ENCODE measurements at regions not wholly inside any gene's neighbourhood (a gene's known extent, or its start where the extent isn't known, plus 50 kb on each side); places are given as distances from the start of the nearest gene placed in this dataset.
"Not testable (repeated sequence)": the region's sequence is repeated elsewhere in the genome, so short reads cannot be mapped to it uniquely, and the experiment has no call there.

DNA sequence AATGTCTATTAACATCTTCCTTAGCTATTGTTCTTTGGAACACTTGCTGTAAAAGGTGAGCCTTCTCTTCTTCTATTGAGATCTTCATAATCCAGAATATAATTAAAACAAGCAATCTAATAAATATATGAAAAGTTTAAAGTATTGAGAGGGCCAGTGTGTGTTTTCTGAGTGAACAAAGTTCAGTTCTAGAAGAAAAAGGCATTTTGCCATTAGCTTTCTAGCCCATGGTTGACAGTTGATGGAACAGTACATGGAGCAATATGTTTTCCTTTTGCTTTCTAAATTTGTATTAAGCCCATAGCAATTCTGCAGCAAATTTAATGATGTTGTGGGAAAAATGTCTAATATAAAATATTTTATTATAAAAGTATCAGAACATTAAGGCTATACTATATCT is 853.0 kb downstream of the TRHDE start:
- Mint-ChIP-seq H3K27ac (no peak overlapping the region), H3K27me3 (ENCODE audit: low read depth) (no peaks in the 10 kb centered on the region), H3K4me3 (no peak overlapping the region), H3K4me1 (peaks cover 2% of the 10 kb centered on the region), H3K36me3 (no peaks in the 10 kb centered on the region), H3K9me3 (no peaks in the 10 kb centered on the region)
- no peak for DNase-seq (ENCODE audit: low spot score in 2 of 2, unreplicated experiment in 2 of 2)
- TF ChIP-seq CTCF (IDR thresholded peaks at IDR 0.05; ENCODE audit: unreplicated experiment): no peak

DNA sequence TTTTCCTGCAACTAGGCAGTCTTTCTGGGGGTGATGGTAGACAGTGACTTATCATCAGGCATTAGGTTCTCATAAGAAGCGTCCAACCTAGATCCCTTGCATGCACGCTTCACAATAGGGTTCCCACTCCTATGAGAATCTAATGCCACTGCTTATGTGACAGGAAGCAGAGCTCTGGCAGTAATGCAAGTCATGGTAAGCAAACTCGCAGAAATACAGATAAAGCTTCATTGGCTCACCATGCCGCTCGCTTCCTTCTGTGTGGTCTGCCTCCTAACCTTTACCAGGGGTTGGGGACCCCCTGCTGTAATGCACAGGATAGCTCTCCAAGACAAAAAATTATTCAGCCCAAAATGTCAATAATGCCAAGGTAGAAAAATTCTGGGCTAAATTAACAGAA is 864.2 kb downstream of the TRHDE start:
- peaks cover 2% of the 10 kb centered on the region for H3K4me1 Mint-ChIP-seq
- no peak for DNase-seq (ENCODE audit: low spot score in 2 of 2, unreplicated experiment in 2 of 2)

GRCh38 chr12:73139642-73140041 is 867.5 kb downstream of the TRHDE start:
- not testable (repeated sequence) for H3K27me3 Mint-ChIP-seq (ENCODE audit: low read depth); H3K4me1 Mint-ChIP-seq; H3K4me3 Mint-ChIP-seq; H3K27ac Mint-ChIP-seq; DNase-seq (ENCODE audit: low spot score in 2 of 2, unreplicated experiment in 2 of 2); H3K9me3 Mint-ChIP-seq; H3K36me3 Mint-ChIP-seq

More for the DNA sequence above, 864.2 kb downstream of the TRHDE start:
- Mint-ChIP-seq H3K27me3 (ENCODE audit: low read depth) (peaks cover 9% of the 10 kb centered on the region), H3K36me3 (no peaks in the 10 kb centered on the region), H3K9me3 (no peaks in the 10 kb centered on the region), H3K4me3 (no peak overlapping the region), H3K27ac (no peak overlapping the region)
- no peak for TF ChIP-seq CTCF (IDR thresholded peaks at IDR 0.05; ENCODE audit: unreplicated experiment)

DNA sequence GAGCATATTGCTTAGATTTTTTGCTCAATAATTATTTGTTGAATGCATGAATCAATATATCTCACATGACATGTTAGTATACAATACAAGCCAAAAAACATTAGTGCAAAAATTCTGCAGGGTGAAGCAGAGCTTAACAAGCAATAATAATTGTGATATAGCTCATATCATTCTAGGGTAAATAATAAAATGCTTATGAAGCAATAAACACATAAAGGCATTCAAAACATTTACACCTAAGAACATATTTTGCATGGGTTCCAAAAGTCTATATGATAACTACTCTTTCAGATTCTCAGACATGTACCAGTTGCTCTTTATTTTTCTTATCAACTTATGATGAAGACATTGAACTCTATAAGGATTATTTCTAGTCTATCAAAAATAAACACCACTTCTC is 886.2 kb downstream of the TRHDE start:
- Mint-ChIP-seq H3K4me3 (no peak overlapping the region), H3K27me3 (ENCODE audit: low read depth) (no peaks in the 10 kb centered on the region), H3K4me1 (peaks cover 3% of the 10 kb centered on the region), H3K27ac (no peak overlapping the region), H3K36me3 (no peaks in the 10 kb centered on the region), H3K9me3 (peaks cover 6% of the 10 kb centered on the region)
- DNase-seq (ENCODE audit: low spot score in 2 of 2, unreplicated experiment in 2 of 2): no peak
- no peak for TF ChIP-seq CTCF (IDR thresholded peaks at IDR 0.05; ENCODE audit: unreplicated experiment)

- H3K27ac Mint-ChIP-seq: no peak overlapping the region
- H3K9me3 Mint-ChIP-seq: peaks cover 6% of the 10 kb centered on the region
- no peaks in the 10 kb centered on the region for H3K27me3 Mint-ChIP-seq (ENCODE audit: low read depth)
- H3K4me3 Mint-ChIP-seq: no peak overlapping the region
- DNase-seq (ENCODE audit: low spot score in 2 of 2, unreplicated experiment in 2 of 2): no peak
- TF ChIP-seq CTCF (IDR thresholded peaks at IDR 0.05; ENCODE audit: unreplicated experiment): no peak
- no peaks in the 10 kb centered on the region for H3K36me3 Mint-ChIP-seq
- H3K4me1 Mint-ChIP-seq: peaks cover 3% of the 10 kb centered on the region
Measured at GRCh38 chr12:73159954-73160353, 887.8 kb downstream of the TRHDE start.

DNA sequence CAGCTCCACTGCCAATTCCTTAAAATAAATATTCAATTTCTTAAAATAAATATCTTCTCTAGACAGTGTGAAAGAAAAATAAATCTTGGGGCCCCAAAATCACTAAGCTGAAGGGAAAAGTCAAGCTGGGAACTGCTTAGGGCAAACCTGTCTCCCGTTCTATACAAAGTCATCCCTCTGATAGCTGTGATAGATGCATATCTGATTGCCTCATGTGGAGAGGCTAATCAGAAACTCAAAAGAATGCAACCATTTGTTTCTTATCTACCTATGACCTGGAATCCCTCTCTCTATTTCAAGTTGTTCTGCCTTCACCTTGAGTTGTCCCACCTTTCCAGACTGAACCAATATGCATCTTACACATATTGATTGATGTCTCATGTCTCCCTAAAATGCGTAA is 889.8 kb downstream of the TRHDE start:
- no peaks in the 10 kb centered on the region for H3K4me1 Mint-ChIP-seq
- no peak for TF ChIP-seq CTCF (IDR thresholded peaks at IDR 0.05; ENCODE audit: unreplicated experiment)
- no peaks in the 10 kb centered on the region for H3K36me3 Mint-ChIP-seq
- peaks cover 6% of the 10 kb centered on the region for H3K9me3 Mint-ChIP-seq
- H3K27ac Mint-ChIP-seq: no peak overlapping the region
- no peak for DNase-seq (ENCODE audit: low spot score in 2 of 2, unreplicated experiment in 2 of 2)
- H3K4me3 Mint-ChIP-seq: no peak overlapping the region
- H3K27me3 Mint-ChIP-seq (ENCODE audit: low read depth): no peaks in the 10 kb centered on the region

Measured in mesothelial cell of epicardium (in vitro differentiated cells).